Activated naive CD8-positive, alpha-beta T cell treated with anti-CD3 and anti-CD28 coated beads, Interleukin-2, amount 50 U/mL, for 24 hours (primary cell): ENCODE measurements at regions not wholly inside any gene's neighbourhood (a gene's known extent, or its start where the extent isn't known, plus 50 kb on each side); places are given as distances from the start of the nearest gene placed in this dataset.

Experiments used
- ATAC-seq: fragments of 150-1000 bp; cut with Tn5 transposase; one replicate; pipeline ENCODE4 v1.10.0; 2021
- DNase-seq: peaks from one replicate; pipeline ENCODE4 v3.0.0; 2021
- H3K27ac Mint-ChIP-seq: one replicate; pipeline ENCODE4 v1.8.0; 2021; ENCODE audit warnings: mild to moderate bottlenecking, mixed read lengths
- H3K27me3 Mint-ChIP-seq: one replicate; pipeline ENCODE4 v1.8.0; 2021; ENCODE audit warnings: mixed read lengths
- H3K36me3 Mint-ChIP-seq: one replicate; pipeline ENCODE4 v1.8.0; 2021; ENCODE audit warnings: low read depth, mixed read lengths
- H3K4me1 Mint-ChIP-seq: one replicate; pipeline ENCODE4 v1.8.0; 2021; ENCODE audit warnings: mixed read lengths
- H3K4me3 Mint-ChIP-seq: one replicate; pipeline ENCODE4 v1.8.0; 2021; ENCODE audit warnings: mild to moderate bottlenecking, moderate library complexity, mixed read lengths
- H3K9me3 Mint-ChIP-seq: one replicate; pipeline ENCODE4 v1.8.0; 2021; ENCODE audit warnings: mixed read lengths

DNA sequence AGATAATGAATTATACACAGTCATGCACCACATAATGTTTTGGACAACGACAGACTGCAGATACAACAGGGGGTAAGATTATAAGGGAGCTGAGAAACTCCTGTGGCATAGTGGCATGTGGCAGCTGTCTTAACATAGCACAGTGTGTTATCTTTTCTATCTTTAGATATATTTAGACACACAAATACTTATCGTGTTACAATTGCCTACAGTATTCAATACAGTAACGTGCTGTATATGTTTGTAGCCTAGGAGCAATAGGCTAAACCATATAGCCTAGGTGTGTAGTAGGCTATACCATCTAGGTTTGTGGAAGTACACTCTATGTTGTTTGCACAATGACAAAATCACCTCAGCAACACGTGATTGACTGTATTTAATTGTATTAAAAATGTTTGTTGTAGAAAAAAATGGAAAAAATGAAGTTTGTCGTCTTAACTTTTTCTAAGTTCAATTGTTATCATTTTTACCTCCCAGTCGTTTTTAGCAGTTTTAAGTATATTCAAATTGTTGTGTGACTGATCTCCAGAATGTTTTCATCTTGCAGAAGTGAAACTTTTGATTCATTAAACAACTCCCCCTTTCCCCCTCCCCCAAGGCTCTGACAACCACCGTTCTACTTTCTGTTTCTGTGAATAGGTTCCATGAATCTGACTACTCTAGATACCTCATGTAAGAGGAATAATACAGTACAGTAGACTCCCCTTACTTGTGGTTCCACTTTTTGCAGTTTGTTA lies 351.0 kb upstream of the B3GALT2 start:
- no peaks in the 10 kb centered on the region for H3K27me3 Mint-ChIP-seq
- H3K4me3 Mint-ChIP-seq: peak overlapping the region; percentile 16
- peaks cover 48% of the 10 kb centered on the region for H3K4me1 Mint-ChIP-seq
- H3K27ac Mint-ChIP-seq: peak overlapping the region; percentile 77
- peak; percentile 85 for ATAC-seq
- no peaks in the 10 kb centered on the region for H3K36me3 Mint-ChIP-seq
- peaks cover 4% of the 10 kb centered on the region for H3K9me3 Mint-ChIP-seq
- DNase-seq: peak; percentile 60

DNA sequence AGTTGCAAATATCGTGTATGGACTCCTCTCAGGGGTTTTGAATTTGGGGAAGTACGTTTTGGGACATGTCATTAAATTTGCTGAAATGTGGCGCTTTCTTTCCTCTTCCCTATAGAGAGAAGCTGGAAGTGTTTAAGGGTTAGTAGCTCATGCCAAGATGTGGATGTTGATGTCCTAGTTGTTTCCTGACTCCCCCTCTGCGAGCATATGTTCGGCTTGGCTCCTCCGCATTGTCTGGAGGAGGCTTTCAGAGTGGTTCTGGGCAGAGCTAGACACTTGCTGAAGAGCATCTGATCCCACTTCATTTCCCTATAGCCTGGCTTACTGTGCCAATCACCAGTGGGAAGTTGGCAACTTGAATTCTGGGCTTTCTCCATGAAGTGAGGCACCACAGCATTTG lies 347.4 kb upstream of the B3GALT2 start:
- Mint-ChIP-seq H3K27ac (no peak overlapping the region), H3K9me3 (peaks cover 13% of the 10 kb centered on the region), H3K4me3 (no peak overlapping the region), H3K27me3 (no peaks in the 10 kb centered on the region), H3K4me1 (peaks cover 15% of the 10 kb centered on the region), H3K36me3 (peaks cover 4% of the 10 kb centered on the region)
- ATAC-seq: no peak
- no peak for DNase-seq

DNA sequence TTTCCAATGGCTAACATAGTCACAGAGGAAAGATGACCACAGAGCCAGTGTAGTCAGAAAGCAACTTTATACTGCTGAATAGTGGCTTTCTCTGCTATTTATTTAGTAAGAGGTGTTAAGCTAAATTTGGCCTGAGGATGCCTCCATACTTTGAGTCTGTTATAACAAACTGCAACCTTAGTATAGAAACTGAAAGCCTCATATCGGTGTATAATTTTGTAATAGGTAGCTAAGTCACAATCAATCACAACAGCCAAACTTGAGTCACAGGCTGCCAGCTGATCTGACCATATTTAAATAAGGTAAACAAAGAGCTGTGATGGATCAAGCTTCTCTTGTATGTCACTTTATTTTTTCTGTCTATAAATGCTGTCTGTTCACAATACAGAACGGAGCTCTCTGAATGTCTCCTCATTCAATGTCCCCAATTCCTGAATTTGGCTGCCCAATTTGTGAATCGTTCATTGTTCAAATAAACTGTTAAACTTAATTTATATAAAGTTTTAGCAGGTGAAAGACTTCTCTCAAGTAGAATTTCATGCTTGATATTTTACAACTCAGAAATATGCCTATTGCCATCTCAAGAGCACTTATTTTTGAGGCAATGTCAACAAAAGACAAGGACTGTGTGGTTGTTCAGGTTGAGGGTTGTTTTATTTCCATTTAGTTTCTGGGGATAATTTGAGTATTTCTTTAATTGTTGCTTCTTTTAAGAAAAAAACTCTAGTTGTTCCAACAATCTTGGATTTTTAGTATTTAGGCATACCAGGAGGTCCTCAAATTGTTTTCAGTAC lies 339.7 kb upstream of the B3GALT2 start:
- Mint-ChIP-seq H3K27me3 (no peaks in the 10 kb centered on the region), H3K27ac (no peak overlapping the region), H3K9me3 (peaks cover 7% of the 10 kb centered on the region), H3K36me3 (peaks cover 4% of the 10 kb centered on the region), H3K4me1 (no peaks in the 10 kb centered on the region), H3K4me3 (no peak overlapping the region)
- no peak for DNase-seq
- ATAC-seq: no peak

DNA sequence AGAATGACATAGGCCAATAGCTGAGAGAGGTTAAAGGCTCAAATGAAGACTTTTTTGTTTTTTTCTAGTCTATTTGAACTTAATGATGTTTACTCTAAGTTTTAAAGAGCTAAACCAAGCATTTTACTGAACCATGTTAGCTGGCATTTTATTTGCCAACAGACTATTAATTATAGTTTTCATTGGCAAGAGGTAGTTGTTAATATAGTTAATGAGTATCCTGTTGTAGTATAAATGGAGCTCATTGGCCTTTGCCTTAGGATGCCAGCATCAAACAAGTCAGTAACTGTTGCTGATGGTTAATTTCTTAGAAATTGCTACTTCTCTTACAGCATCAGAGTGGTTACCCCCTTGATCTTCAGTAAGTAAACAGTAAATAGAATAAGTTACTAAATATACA lies 339.0 kb upstream of the B3GALT2 start:
- DNase-seq (no peak), ATAC-seq (no peak)
- Mint-ChIP-seq H3K27me3 (no peaks in the 10 kb centered on the region), H3K27ac (no peak overlapping the region), H3K9me3 (peaks cover under 1% of the 10 kb centered on the region), H3K4me3 (no peak overlapping the region), H3K4me1 (no peaks in the 10 kb centered on the region), H3K36me3 (no peaks in the 10 kb centered on the region)

DNA sequence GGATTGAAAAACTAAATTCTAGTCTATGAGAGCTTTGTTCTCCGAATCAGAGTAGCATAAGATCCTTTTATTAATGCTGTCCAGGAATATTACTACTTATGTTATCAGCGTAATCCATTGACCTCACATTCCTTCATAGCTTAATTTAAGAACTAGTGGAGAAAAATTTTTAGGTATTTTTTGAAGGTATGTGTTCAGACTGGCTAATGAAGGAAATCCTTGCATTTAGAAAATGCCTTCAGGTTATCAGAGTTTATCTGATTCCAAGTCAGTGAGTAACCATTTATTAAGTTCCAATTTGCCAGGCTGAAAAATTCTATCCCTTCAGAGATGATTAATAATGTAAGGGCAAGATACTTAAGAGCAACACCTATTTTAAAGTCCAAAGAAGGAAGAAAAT lies 338.2 kb upstream of the B3GALT2 start:
- DNase-seq (no peak), ATAC-seq (no peak)
- Mint-ChIP-seq H3K4me1 (no peaks in the 10 kb centered on the region), H3K27me3 (no peaks in the 10 kb centered on the region), H3K4me3 (no peak overlapping the region), H3K9me3 (no peaks in the 10 kb centered on the region), H3K36me3 (no peaks in the 10 kb centered on the region), H3K27ac (no peak overlapping the region)

DNA sequence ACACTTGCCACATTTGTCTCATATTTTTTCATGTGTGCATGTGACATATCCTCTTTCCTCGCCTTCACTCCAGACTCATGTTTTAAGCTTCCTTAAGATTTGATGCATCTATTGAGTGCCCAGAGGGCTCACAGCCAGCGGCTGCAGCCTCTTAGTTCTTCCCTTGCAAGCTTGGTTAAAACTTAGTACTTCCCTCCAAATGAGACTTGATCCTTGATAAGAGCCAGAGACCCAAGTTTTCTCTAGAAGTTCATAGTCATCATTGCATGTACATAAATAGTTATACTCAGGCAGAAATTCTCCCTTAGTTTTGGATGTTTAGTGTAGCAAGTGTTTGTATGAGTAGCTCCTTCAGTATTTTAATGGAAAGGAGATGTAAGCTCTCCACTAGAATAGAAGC lies 337.6 kb upstream of the B3GALT2 start:
- no peak for DNase-seq
- Mint-ChIP-seq H3K36me3 (no peaks in the 10 kb centered on the region), H3K4me1 (no peaks in the 10 kb centered on the region), H3K27ac (no peak overlapping the region), H3K9me3 (no peaks in the 10 kb centered on the region), H3K4me3 (no peak overlapping the region), H3K27me3 (no peaks in the 10 kb centered on the region)
- ATAC-seq: no peak

DNA sequence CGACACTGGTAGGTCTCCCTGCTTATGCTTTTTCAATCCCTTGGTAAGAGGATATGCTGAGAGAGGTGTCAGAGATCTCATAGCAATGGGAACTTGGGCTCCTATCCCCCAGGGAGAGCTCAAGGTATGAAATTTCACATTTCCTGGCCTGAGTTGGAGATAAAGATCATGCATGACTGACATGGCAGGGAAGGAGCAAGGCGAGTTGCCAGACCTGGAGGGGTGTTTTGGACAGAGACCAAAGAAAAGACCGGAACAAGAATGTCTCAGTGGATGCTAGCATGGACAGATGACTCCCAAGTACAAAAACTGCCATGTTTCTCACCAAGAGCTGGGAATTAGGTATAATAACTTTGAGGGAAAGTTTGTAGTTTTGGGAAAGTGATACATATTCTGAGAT lies 334.1 kb upstream of the B3GALT2 start:
- Mint-ChIP-seq H3K4me3 (no peak overlapping the region), H3K36me3 (no peaks in the 10 kb centered on the region), H3K27me3 (no peaks in the 10 kb centered on the region), H3K9me3 (no peaks in the 10 kb centered on the region), H3K27ac (no peak overlapping the region), H3K4me1 (peaks cover 12% of the 10 kb centered on the region)
- ATAC-seq (no peak), DNase-seq (no peak)

DNA sequence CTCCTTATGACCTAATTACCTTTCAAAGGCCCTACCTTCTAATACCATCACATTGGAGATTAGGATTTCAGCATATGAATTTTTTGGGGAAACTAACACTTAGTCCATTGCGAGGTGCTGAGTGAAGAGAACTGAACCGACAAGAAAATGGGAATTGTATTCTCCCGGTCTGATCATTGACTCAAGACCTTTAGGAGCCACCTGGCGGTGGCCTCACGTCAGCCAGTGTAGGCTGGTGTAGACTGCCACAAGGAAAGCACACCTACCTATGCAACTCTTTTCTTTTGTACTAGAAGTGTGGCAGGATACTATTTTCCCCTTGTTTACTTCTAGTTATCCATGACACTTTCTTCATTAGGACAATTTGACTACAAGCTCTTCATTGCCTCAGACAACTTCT lies 333.5 kb upstream of the B3GALT2 start:
- H3K9me3 Mint-ChIP-seq: no peaks in the 10 kb centered on the region
- peaks cover 12% of the 10 kb centered on the region for H3K4me1 Mint-ChIP-seq
- no peak overlapping the region for H3K27ac Mint-ChIP-seq
- DNase-seq (no peak), ATAC-seq (no peak)
- H3K4me3 Mint-ChIP-seq: no peak overlapping the region
- H3K27me3 Mint-ChIP-seq: no peaks in the 10 kb centered on the region
- no peaks in the 10 kb centered on the region for H3K36me3 Mint-ChIP-seq

DNA sequence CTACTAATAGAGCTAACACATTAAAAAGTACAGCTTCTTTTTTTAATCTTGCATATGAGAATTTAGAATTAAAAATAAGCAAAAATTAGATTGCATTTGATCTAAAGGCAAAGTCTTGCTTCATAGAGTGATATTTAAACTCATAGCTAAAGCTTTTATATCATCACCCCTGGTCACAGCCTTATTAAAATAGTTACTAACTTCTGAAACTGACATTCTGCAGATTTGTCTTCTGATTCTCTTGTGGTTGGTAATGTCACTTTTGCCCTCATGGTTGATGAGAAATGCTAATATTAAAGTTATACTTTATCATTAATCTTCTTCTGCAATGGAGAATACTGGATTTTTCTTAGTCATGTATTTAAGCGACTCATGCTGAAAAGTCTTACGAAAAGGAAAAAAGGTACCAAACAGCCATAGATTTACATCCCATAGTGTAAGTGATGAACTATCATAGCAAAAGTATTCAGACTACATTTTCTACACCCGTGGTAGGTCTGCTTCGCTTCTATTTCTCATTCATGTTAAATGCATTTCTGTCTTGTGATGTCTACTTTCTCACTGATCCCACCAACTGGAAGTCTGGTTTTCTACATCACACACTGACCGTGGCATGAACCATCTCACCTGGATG lies 330.5 kb upstream of the B3GALT2 start:
- H3K9me3 Mint-ChIP-seq: peaks cover 2% of the 10 kb centered on the region
- H3K36me3 Mint-ChIP-seq: peaks cover 4% of the 10 kb centered on the region
- peak; percentile 73 for ATAC-seq
- H3K27me3 Mint-ChIP-seq: no peaks in the 10 kb centered on the region
- DNase-seq: no peak
- H3K4me3 Mint-ChIP-seq: no peak overlapping the region
- peak overlapping the region; percentile 11 for H3K27ac Mint-ChIP-seq
- peaks cover 14% of the 10 kb centered on the region for H3K4me1 Mint-ChIP-seq

DNA sequence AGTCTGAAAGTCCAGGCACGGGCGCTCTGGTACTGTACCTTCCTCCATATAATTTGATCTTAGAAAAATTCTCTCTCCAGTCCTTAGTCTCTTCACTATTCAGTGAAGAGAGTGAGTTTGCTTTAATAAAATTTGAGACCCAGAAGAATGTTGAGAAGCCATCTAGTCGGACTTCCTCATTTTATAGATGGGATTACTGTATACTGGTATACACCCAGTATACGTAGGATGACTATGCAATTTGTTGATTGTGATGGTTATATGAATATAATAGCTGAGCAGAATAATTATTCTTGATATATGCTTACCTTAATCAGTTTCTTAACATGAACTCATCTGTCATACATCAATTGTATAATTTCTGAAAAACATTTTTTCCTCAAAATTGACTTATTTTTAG lies 328.0 kb upstream of the B3GALT2 start:
- H3K27me3 Mint-ChIP-seq: no peaks in the 10 kb centered on the region
- no peak for DNase-seq
- peaks cover 17% of the 10 kb centered on the region for H3K9me3 Mint-ChIP-seq
- peaks cover 7% of the 10 kb centered on the region for H3K36me3 Mint-ChIP-seq
- no peak overlapping the region for H3K4me3 Mint-ChIP-seq
- peaks cover 14% of the 10 kb centered on the region for H3K4me1 Mint-ChIP-seq
- ATAC-seq: no peak
- H3K27ac Mint-ChIP-seq: no peak overlapping the region

DNA sequence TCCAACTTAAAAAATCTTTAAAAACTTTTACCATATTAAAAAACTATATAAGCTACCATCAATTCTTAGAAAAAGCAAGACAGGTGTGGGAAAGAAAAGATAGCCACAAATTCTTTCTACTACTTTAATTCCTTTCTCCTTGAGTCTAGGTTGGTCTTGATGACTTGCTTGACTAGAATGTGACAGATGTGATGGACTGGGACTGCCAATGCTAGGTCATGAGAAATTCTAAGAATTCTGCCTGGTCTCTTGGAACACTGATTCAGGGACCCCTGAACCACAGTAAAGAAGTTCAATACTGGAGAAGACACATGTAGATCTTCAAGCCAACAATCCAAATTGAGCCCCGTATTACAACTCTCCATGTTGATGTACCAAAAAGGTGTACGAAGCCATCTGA lies 326.6 kb upstream of the B3GALT2 start:
- ATAC-seq: no peak
- Mint-ChIP-seq H3K9me3 (peaks cover 17% of the 10 kb centered on the region), H3K4me3 (no peak overlapping the region)

DNA sequence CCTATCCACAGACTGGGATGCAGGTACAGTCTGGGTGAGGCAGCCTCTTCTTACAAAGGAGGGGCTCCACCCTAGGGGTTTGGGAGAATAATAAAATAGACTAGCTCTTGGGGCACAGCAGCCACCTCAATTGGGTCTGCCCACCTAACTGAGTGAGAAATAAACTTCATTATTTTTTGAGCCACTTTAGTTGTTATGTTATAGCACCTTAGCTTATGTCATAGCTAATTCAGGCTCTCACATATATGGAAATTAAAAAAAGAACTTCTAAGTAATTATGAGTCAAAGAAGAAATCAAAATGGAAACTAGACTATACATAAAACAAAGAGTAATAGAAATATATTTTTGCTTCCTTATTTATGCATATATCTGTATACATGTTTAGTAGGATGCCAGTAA lies 318.5 kb upstream of the B3GALT2 start:
- H3K9me3 Mint-ChIP-seq: peaks cover 5% of the 10 kb centered on the region
- DNase-seq (no peak), ATAC-seq (no peak)
- peaks cover 2% of the 10 kb centered on the region for H3K27me3 Mint-ChIP-seq
- H3K4me1 Mint-ChIP-seq: peaks cover 2% of the 10 kb centered on the region
- peaks cover 1% of the 10 kb centered on the region for H3K36me3 Mint-ChIP-seq
- no peak overlapping the region for H3K4me3 Mint-ChIP-seq
- no peak overlapping the region for H3K27ac Mint-ChIP-seq

More for the DNA sequence above, 326.6 kb upstream of the B3GALT2 start:
- H3K4me1 Mint-ChIP-seq: peaks cover 13% of the 10 kb centered on the region
- no peak for DNase-seq
- H3K27me3 Mint-ChIP-seq: no peaks in the 10 kb centered on the region
- no peak overlapping the region for H3K27ac Mint-ChIP-seq
- peaks cover 7% of the 10 kb centered on the region for H3K36me3 Mint-ChIP-seq

DNA sequence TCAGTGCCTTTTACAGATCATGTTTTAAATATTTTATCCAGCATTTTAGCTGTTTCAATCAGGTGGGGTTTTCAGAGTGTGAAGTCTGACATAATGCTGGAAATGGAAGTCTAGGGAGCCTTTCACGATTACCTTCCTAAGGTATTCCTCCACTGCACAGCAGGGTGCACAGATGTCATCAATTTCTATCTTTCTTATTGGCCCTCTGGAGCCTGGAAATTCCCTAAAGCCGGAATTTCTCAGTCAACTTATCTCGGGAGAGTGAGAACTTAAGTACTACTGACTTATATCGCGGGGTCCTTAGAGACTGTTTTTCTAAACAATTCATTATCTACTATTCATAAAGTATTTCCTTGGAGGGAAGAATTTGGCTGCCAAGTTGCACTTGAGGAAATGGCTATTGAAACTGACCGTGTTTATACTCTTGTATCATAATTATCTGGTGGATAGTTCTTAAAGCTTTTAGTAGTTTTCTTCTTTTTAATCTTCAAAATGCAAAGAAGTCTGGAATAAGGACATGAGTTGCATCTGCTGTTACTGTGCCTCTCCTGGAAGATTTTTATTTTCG lies 311.8 kb upstream of the B3GALT2 start:
- DNase-seq (no peak), ATAC-seq (no peak)
- H3K27me3 Mint-ChIP-seq: peaks cover 2% of the 10 kb centered on the region
- H3K27ac Mint-ChIP-seq: no peak overlapping the region
- H3K9me3 Mint-ChIP-seq: peaks cover 5% of the 10 kb centered on the region
- no peak overlapping the region for H3K4me3 Mint-ChIP-seq
- peaks cover 4% of the 10 kb centered on the region for H3K4me1 Mint-ChIP-seq
- H3K36me3 Mint-ChIP-seq: no peaks in the 10 kb centered on the region

DNA sequence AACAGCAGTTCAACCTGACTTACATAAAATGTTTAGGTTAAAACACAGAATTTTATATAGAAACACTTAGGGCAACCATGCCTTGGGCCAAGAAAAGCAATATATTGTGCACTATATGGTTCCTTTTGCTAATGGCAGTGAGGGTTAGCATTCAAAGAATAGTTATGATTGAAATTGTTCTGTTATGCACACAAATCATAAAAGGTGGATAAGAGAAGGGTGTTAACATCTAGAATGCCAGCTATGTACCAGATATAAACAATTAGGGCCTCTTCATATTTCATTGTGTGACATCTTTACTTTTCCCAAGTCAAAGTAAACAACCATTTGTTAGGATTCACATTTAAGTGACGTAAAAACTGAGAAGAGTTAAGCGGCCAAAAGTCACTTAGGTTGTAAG lies 308.0 kb upstream of the B3GALT2 start:
- peaks cover 22% of the 10 kb centered on the region for H3K4me1 Mint-ChIP-seq
- H3K4me3 Mint-ChIP-seq: no peak overlapping the region
- DNase-seq (no peak), ATAC-seq (no peak)
- no peaks in the 10 kb centered on the region for H3K27me3 Mint-ChIP-seq
- H3K27ac Mint-ChIP-seq: no peak overlapping the region
- peaks cover 6% of the 10 kb centered on the region for H3K9me3 Mint-ChIP-seq
- peaks cover 2% of the 10 kb centered on the region for H3K36me3 Mint-ChIP-seq

DNA sequence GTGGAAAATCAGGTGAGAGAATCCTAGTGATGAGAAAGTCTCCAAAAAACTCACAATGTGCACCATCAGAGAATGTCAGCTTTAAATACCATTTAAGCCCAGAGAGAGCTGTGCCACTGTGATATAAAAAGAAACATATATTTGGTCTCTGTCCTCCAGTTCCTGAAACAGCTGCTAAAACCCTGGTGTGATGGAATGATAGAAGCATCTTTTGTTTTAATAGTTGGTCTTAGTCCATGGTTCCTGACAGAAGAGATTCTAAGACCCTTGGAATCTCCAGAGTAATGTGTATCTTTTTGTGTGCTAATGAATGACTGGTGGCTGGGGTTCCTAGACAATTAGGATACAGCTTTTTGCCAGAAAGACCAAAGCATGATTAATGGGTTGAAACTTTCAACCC lies 302.8 kb upstream of the B3GALT2 start:
- H3K36me3 Mint-ChIP-seq: peaks cover 2% of the 10 kb centered on the region
- no peaks in the 10 kb centered on the region for H3K27me3 Mint-ChIP-seq
- no peak overlapping the region for H3K4me3 Mint-ChIP-seq
- no peak overlapping the region for H3K27ac Mint-ChIP-seq
- ATAC-seq: no peak
- H3K4me1 Mint-ChIP-seq: peaks cover 26% of the 10 kb centered on the region
- DNase-seq: no peak
- H3K9me3 Mint-ChIP-seq: peaks cover 17% of the 10 kb centered on the region
